PC-9 (cell line): ENCODE measurements at regions not wholly inside any gene's neighbourhood (a gene's known extent, or its start where the extent isn't known, plus 50 kb on each side); places are given as distances from the start of the nearest gene placed in this dataset.

Source experiments
- BruUV-seq: library from RNA; stranded (reverse); fragments of 400-500 nt; replicated peaks from 2 replicates; lab custom pipeline; 2021; lab: Mats Ljungman, UMichigan
- CTCF ChIA-PET: fragments of 300-600 bp; sonication (Branson Sonifier 250); formaldehyde crosslinking; loops from one replicate; lab custom pipeline; 2022; ENCODE audit warnings: antibody characterized with exemption; lab: Charles Lee
- POLR2A ChIA-PET: fragments of 300-600 bp; sonication (Branson Sonifier 250); formaldehyde crosslinking; loops from one replicate; lab custom pipeline; 2022; ENCODE audit warnings: antibody characterized with exemption; ENCODE audit not compliant: unreplicated experiment; lab: Charles Lee
- DNase-seq, 2 experiments: peaks; one replicate each; pipeline versions ENCODE4 v3.0.0 to v3.0.0-alpha.2; 2015 to 2022; ENCODE audit warnings: mixed read lengths in 1 of 2
- H2AFZ ChIP-seq: fragments of 200-600 bp; sonication (generic); 2 replicates; pipeline ENCODE4 v1.8.1; 2017; ENCODE audit warnings: antibody characterized with exemption
- H3F3A ChIP-seq: fragments of 200-600 bp; sonication (generic); 2 replicates; pipeline ENCODE4 v1.8.1; 2017; ENCODE audit warnings: antibody characterized with exemption, mild to moderate bottlenecking, low read depth; ENCODE audit not compliant: insufficient read depth
- H3K27ac ChIP-seq: fragments of 200-600 bp; sonication (generic); 2 replicates; pipeline ENCODE4 v1.6.1; 2016; ENCODE audit warnings: mixed run types
- H3K27me3 ChIP-seq: fragments of 200-600 bp; sonication (generic); 2 replicates; pipeline ENCODE4 v1.6.1; 2016; ENCODE audit warnings: low read depth, mixed run types; ENCODE audit not compliant: insufficient read depth
- H3K36me3 ChIP-seq: fragments of 200-600 bp; sonication (generic); 2 replicates; pipeline ENCODE4 v1.6.1; 2016; ENCODE audit warnings: low read depth, mixed run types
- H3K4me1 ChIP-seq: fragments of 200-600 bp; sonication (generic); replicated peaks from 2 replicates; pipeline ENCODE4 v1.6.1; 2016; ENCODE audit warnings: mixed run types; ENCODE audit not compliant: insufficient read depth
- H3K4me2 ChIP-seq: fragments of 200-600 bp; sonication (generic); 2 replicates; pipeline ENCODE4 v1.6.1; 2017; ENCODE audit warnings: mixed run types
- H3K4me3 ChIP-seq: fragments of 200-600 bp; sonication (generic); 2 replicates; pipeline ENCODE4 v1.6.1; 2016; ENCODE audit warnings: mixed run types
- H3K79me2 ChIP-seq: fragments of 200-600 bp; sonication (generic); 2 replicates; pipeline ENCODE4 v1.6.1; 2017; ENCODE audit warnings: low read depth, mixed run types
- H3K9me2 ChIP-seq: fragments of 200-600 bp; sonication (generic); 2 replicates; pipeline ENCODE4 v1.8.1; 2017; ENCODE audit warnings: mild to moderate bottlenecking; ENCODE audit not compliant: insufficient read depth
- H3K9me3 ChIP-seq: fragments of 200-600 bp; sonication (generic); 2 replicates; pipeline ENCODE4 v1.8.1; 2016; ENCODE audit warnings: low read depth; ENCODE audit not compliant: insufficient read depth
- H4K20me1 ChIP-seq: fragments of 200-600 bp; sonication (generic); 2 replicates; pipeline ENCODE4 v1.8.1; 2017; ENCODE audit not compliant: insufficient read depth
- CTCF ChIP-seq: fragments of 200-600 bp; sonication (generic); conservative IDR thresholded peaks from 2 replicates; pipeline ENCODE4 v1.6.1; 2017; ENCODE audit warnings: mixed run types, antibody characterized with exemption, mild to moderate bottlenecking, moderate library complexity
- EZH2 ChIP-seq: fragments of 200-600 bp; sonication (generic); IDR thresholded peaks from 2 replicates; pipeline ENCODE4 v1.8.0; 2017; ENCODE audit warnings: antibody characterized with exemption, low read depth
- intact Hi-C: fragments of 100-400 bp; cut with micrococcal nuclease; formaldehyde crosslinking; loops from one replicate; pipeline ENCODE4 v1.10.0; 2022; ENCODE audit not compliant: unreplicated experiment

GRCh38 chr9:113805486-113806132 is 70.5 kb upstream of the ZNF618 start:
- CTCF ChIA-PET: no interaction called here

GRCh38 chr9:113807173-113808061 is 68.7 kb upstream of the ZNF618 start:
- POLR2A ChIA-PET: no interaction called here
- Histone ChIP-seq H2AFZ (no peak overlapping the region), H3K4me1 (no peaks in the 10 kb centered on the region), H3K9me2 (no peaks in the 10 kb centered on the region), H3F3A (no peaks in the 10 kb centered on the region), H3K36me3 (no peaks in the 10 kb centered on the region), H3K27ac (no peak overlapping the region), H3K9me3 (no peaks in the 10 kb centered on the region), H3K79me2 (no peaks in the 10 kb centered on the region), H4K20me1 (no peaks in the 10 kb centered on the region), H3K4me3 (no peak overlapping the region), H3K27me3 (peaks cover 42% of the 10 kb centered on the region), H3K4me2 (no peak overlapping the region)
- BruUV-seq: no TSS peak
- DNase-seq: peak in 1 of 2 experiments; percentile 10
- intact Hi-C loops: no loop called here
- TF ChIP-seq EZH2: no peak
- TF ChIP-seq CTCF: peak; percentile 86
- CTCF ChIA-PET: no interaction called here

More at GRCh38 chr9:113805486-113806132, 70.5 kb upstream of the ZNF618 start:
- Histone ChIP-seq H3F3A (no peaks in the 10 kb centered on the region), H3K4me2 (no peak overlapping the region), H3K9me2 (no peaks in the 10 kb centered on the region), H3K79me2 (no peaks in the 10 kb centered on the region), H2AFZ (no peak overlapping the region), H4K20me1 (no peaks in the 10 kb centered on the region), H3K9me3 (no peaks in the 10 kb centered on the region), H3K27ac (no peak overlapping the region), H3K4me1 (no peaks in the 10 kb centered on the region), H3K27me3 (peaks cover 48% of the 10 kb centered on the region), H3K36me3 (no peaks in the 10 kb centered on the region), H3K4me3 (no peak overlapping the region)
- no peak for DNase-seq
- no TSS peak for BruUV-seq
- no peak for TF ChIP-seq EZH2
- no peak for TF ChIP-seq CTCF
- POLR2A ChIA-PET: no interaction called here
- intact Hi-C loops: no loop called here

GRCh38 chr9:113808391-113809358 is 67.4 kb upstream of the ZNF618 start:
- DNase-seq: no peak
- Histone ChIP-seq H3K9me3 (no peaks in the 10 kb centered on the region), H3K79me2 (no peaks in the 10 kb centered on the region), H3F3A (no peaks in the 10 kb centered on the region), H3K4me2 (no peak overlapping the region), H3K9me2 (no peaks in the 10 kb centered on the region), H3K27me3 (peaks cover 38% of the 10 kb centered on the region), H3K4me1 (no peaks in the 10 kb centered on the region), H3K36me3 (no peaks in the 10 kb centered on the region), H3K4me3 (no peak overlapping the region), H4K20me1 (no peaks in the 10 kb centered on the region), H3K27ac (no peak overlapping the region), H2AFZ (no peak overlapping the region)
- ChIA-PET POLR2A (no interaction called here), CTCF (no interaction called here)
- no TSS peak for BruUV-seq
- intact Hi-C loops: no loop called here
- TF ChIP-seq CTCF (no peak), EZH2 (no peak)
